H1 (cell line): ENCODE measurements at regions not wholly inside any gene's neighbourhood (a gene's known extent, or its start where the extent isn't known, plus 50 kb on each side); places are given as distances from the start of the nearest gene placed in this dataset.

ENCODE experiments used
- CHD2 ChIP-seq: IDR thresholded peaks from 2 replicates; pipeline ENCODE4 v1.6.1; 2012; ENCODE audit warnings: low read length, improper control_type of control experiment
- CREB1 ChIP-seq: IDR thresholded peaks from 2 replicates; pipeline ENCODE4 v1.6.1; 2012; ENCODE audit warnings: inconsistent platforms
- GABPA ChIP-seq: IDR thresholded peaks from 2 replicates; pipeline ENCODE4 v1.6.1; 2011; ENCODE audit warnings: mild to moderate bottlenecking, low read length, moderate library complexity, borderline replicate concordance; ENCODE audit not compliant: insufficient read depth
- POLR2A ChIP-seq, 2 experiments: IDR thresholded peaks; 1 replicate in 1 of 2; 2 replicates in 1 of 2; pipeline ENCODE4 v1.6.1; 2011; ENCODE audit warnings: low read depth in 2 of 2, low read length in 2 of 2, mild to moderate bottlenecking in 2 of 2; ENCODE audit errors: control extremely low read depth in 1 of 2
- POLR2AphosphoS5 ChIP-seq: IDR thresholded peaks from 2 replicates; pipeline ENCODE4 v1.6.1; 2011; ENCODE audit warnings: low read depth, low read length
- RAD21 ChIP-seq, 2 experiments: IDR thresholded peaks in 1 of 2; conservative IDR thresholded peaks in 1 of 2; 2 replicates each; pipeline ENCODE4 v1.6.1; 2011; ENCODE audit warnings: low read depth in 2 of 2, low read length in 2 of 2, improper control_type of control experiment in 1 of 2, inconsistent platforms in 1 of 2, mild to moderate bottlenecking in 1 of 2, moderate library complexity in 1 of 2
- RFX5 ChIP-seq: IDR thresholded peaks from 2 replicates; pipeline ENCODE4 v1.6.1; 2011; ENCODE audit warnings: low read depth, low read length, improper control_type of control experiment, borderline replicate concordance
- TEAD4 ChIP-seq: IDR thresholded peaks from 2 replicates; pipeline ENCODE4 v1.6.1; 2012; ENCODE audit warnings: low read depth, low read length, inconsistent platforms, mixed read lengths
- USF2 ChIP-seq: IDR thresholded peaks from 2 replicates; pipeline ENCODE4 v1.6.1; 2011; ENCODE audit warnings: low read length, improper control_type of control experiment
- TF ChIP-seq, protein P1 (sequence below): IDR thresholded peaks from 2 replicates; pipeline ENCODE4 v1.6.1; 2011; ENCODE audit warnings: low read depth, mild to moderate bottlenecking, low read length; ENCODE audit not compliant: insufficient read depth
- TF ChIP-seq, protein P2 (sequence below), 3 experiments: IDR thresholded peaks; 1 replicate in 2 of 3; 2 replicates in 1 of 3; pipeline versions ENCODE4 v1.5.1 to v1.6.1; 2011; ENCODE audit warnings: low read length in 3 of 3, mild to moderate bottlenecking in 3 of 3, inconsistent platforms in 2 of 3, low read depth in 1 of 3, moderate library complexity in 1 of 3; ENCODE audit not compliant: insufficient read depth in 1 of 3; ENCODE audit errors: control extremely low read depth in 1 of 3

DNA sequence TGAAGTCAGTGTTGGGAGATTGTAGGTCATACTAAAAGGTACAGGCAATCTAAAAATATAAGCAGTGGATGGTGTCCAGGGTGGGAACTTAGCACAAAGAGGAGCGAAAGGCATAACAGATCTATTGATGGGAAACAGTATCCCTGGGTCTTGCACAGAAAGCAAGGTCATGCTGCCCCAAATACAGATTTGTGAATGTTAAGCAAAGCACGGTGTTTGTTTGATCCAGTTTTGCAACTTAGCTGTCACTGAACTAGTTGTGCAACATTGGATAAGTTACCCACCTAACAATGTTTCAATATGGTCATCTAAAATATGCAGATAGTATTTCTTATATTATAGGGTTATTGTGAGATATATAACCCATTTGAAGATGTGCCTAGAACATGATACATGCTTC, 162.9 kb downstream of the BLID start:
- no peak for TF ChIP-seq CREB1
- TF ChIP-seq, protein P1, sequence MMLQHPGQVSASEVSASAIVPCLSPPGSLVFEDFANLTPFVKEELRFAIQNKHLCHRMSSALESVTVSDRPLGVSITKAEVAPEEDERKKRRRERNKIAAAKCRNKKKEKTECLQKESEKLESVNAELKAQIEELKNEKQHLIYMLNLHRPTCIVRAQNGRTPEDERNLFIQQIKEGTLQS: no peak
- no peak for TF ChIP-seq RFX5
- TF ChIP-seq CHD2: no peak
- TF ChIP-seq RAD21 (IDR thresholded peaks at IDR 0.05 in 1 of 2, conservative IDR thresholded peaks at IDR 0.05 in 1 of 2; ENCODE audit: low read depth in 2 of 2, low read length in 2 of 2): no peak
- TF ChIP-seq POLR2AphosphoS5: no peak
- TF ChIP-seq, protein P2, sequence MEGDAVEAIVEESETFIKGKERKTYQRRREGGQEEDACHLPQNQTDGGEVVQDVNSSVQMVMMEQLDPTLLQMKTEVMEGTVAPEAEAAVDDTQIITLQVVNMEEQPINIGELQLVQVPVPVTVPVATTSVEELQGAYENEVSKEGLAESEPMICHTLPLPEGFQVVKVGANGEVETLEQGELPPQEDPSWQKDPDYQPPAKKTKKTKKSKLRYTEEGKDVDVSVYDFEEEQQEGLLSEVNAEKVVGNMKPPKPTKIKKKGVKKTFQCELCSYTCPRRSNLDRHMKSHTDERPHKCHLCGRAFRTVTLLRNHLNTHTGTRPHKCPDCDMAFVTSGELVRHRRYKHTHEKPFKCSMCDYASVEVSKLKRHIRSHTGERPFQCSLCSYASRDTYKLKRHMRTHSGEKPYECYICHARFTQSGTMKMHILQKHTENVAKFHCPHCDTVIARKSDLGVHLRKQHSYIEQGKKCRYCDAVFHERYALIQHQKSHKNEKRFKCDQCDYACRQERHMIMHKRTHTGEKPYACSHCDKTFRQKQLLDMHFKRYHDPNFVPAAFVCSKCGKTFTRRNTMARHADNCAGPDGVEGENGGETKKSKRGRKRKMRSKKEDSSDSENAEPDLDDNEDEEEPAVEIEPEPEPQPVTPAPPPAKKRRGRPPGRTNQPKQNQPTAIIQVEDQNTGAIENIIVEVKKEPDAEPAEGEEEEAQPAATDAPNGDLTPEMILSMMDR (IDR thresholded peaks at IDR 0.05; ENCODE audit: control extremely low read depth in 1 of 3, insufficient read depth in 1 of 3, low read depth in 1 of 3, low read length in 3 of 3): no peak
- TF ChIP-seq POLR2A (IDR thresholded peaks at IDR 0.05; ENCODE audit: control extremely low read depth in 1 of 2, low read depth in 2 of 2, low read length in 2 of 2): no peak
- no peak for TF ChIP-seq USF2
- TF ChIP-seq TEAD4: no peak
- TF ChIP-seq GABPA: no peak
